ENCODE measurements at regions not wholly inside any gene's neighbourhood (a gene's known extent, or its start where the extent isn't known, plus 50 kb on each side); places are given as distances from the start of the nearest gene placed in this dataset.
"Not testable (repeated sequence)": the region's sequence is repeated elsewhere in the genome, so short reads cannot be mapped to it uniquely, and the experiment has no call there.

- not testable (repeated sequence) for H3K36me3 Mint-ChIP-seq (ENCODE audit: low read depth); H3K4me3 Mint-ChIP-seq; H3K9me3 Mint-ChIP-seq; DNase-seq; ATAC-seq; H3K27me3 Mint-ChIP-seq; H3K27ac Mint-ChIP-seq; H3K4me1 Mint-ChIP-seq
Observed at GRCh38 chr12:77216136-77216535, 150.8 kb upstream of the E2F7 start.

GRCh38 chr12:77214136-77214535 is 148.8 kb upstream of the E2F7 start:
- no peak for ATAC-seq
- H3K9me3 Mint-ChIP-seq = peaks cover 10% of the 10 kb centered on the region
- H3K36me3 Mint-ChIP-seq (ENCODE audit: low read depth) = no peaks in the 10 kb centered on the region

GRCh38 chr12:77213319-77213718 is 147.9 kb upstream of the E2F7 start:
- DNase-seq (no peak), ATAC-seq (no peak)
- H3K27ac Mint-ChIP-seq = no peak overlapping the region
- H3K9me3 Mint-ChIP-seq = peaks cover 10% of the 10 kb centered on the region
- no peaks in the 10 kb centered on the region for H3K36me3 Mint-ChIP-seq (ENCODE audit: low read depth)
- no peak overlapping the region for H3K4me3 Mint-ChIP-seq
- no peaks in the 10 kb centered on the region for H3K27me3 Mint-ChIP-seq
- H3K4me1 Mint-ChIP-seq = no peaks in the 10 kb centered on the region

More at GRCh38 chr12:77214136-77214535, 148.8 kb upstream of the E2F7 start:
- H3K4me1 Mint-ChIP-seq = no peaks in the 10 kb centered on the region
- H3K27me3 Mint-ChIP-seq = no peaks in the 10 kb centered on the region
- no peak overlapping the region for H3K4me3 Mint-ChIP-seq
- DNase-seq = no peak
- no peak overlapping the region for H3K27ac Mint-ChIP-seq

- no peaks in the 10 kb centered on the region for H3K36me3 Mint-ChIP-seq (ENCODE audit: low read depth)
- H3K27ac Mint-ChIP-seq = no peak overlapping the region
- H3K4me3 Mint-ChIP-seq = no peak overlapping the region
- DNase-seq = no peak
- H3K4me1 Mint-ChIP-seq = no peaks in the 10 kb centered on the region
- no peak for ATAC-seq
- no peaks in the 10 kb centered on the region for H3K27me3 Mint-ChIP-seq
- H3K9me3 Mint-ChIP-seq = peaks cover 6% of the 10 kb centered on the region
Observed at GRCh38 chr12:77210724-77211123, 145.4 kb upstream of the E2F7 start.

GRCh38 chr12:77204083-77204482 is 138.7 kb upstream of the E2F7 start:
- H3K27ac Mint-ChIP-seq = no peak overlapping the region
- H3K9me3 Mint-ChIP-seq = no peaks in the 10 kb centered on the region
- H3K4me3 Mint-ChIP-seq = no peak overlapping the region
- ATAC-seq (no peak), DNase-seq (no peak)
- H3K27me3 Mint-ChIP-seq = no peaks in the 10 kb centered on the region
- H3K36me3 Mint-ChIP-seq (ENCODE audit: low read depth) = no peaks in the 10 kb centered on the region
- no peaks in the 10 kb centered on the region for H3K4me1 Mint-ChIP-seq

GRCh38 chr12:77202457-77203060 is 137.2 kb upstream of the E2F7 start:
- DNase-seq = no peak
- H3K4me3 Mint-ChIP-seq = no peak overlapping the region
- H3K27me3 Mint-ChIP-seq = no peaks in the 10 kb centered on the region
- H3K27ac Mint-ChIP-seq = no peak overlapping the region
- H3K9me3 Mint-ChIP-seq = no peaks in the 10 kb centered on the region
- no peaks in the 10 kb centered on the region for H3K4me1 Mint-ChIP-seq
- no peaks in the 10 kb centered on the region for H3K36me3 Mint-ChIP-seq (ENCODE audit: low read depth)
- no peak for ATAC-seq

GRCh38 chr12:77189901-77190416 is 124.6 kb upstream of the E2F7 start:
- DNase-seq (no peak), ATAC-seq (no peak)
- no peaks in the 10 kb centered on the region for H3K4me1 Mint-ChIP-seq
- no peaks in the 10 kb centered on the region for H3K27me3 Mint-ChIP-seq
- no peaks in the 10 kb centered on the region for H3K36me3 Mint-ChIP-seq (ENCODE audit: low read depth)
- H3K27ac Mint-ChIP-seq = no peak overlapping the region
- H3K9me3 Mint-ChIP-seq = no peaks in the 10 kb centered on the region
- H3K4me3 Mint-ChIP-seq = no peak overlapping the region

GRCh38 chr12:77189458-77189857 is 124.1 kb upstream of the E2F7 start:
- H3K4me1 Mint-ChIP-seq = no peaks in the 10 kb centered on the region
- no peaks in the 10 kb centered on the region for H3K27me3 Mint-ChIP-seq
- no peaks in the 10 kb centered on the region for H3K36me3 Mint-ChIP-seq (ENCODE audit: low read depth)
- H3K9me3 Mint-ChIP-seq = no peaks in the 10 kb centered on the region
- no peak for ATAC-seq
- H3K27ac Mint-ChIP-seq = no peak overlapping the region
- no peak for DNase-seq
- no peak overlapping the region for H3K4me3 Mint-ChIP-seq

GRCh38 chr12:77179515-77179914 is 114.1 kb upstream of the E2F7 start:
- Mint-ChIP-seq H3K9me3 (peaks cover 12% of the 10 kb centered on the region), H3K4me1 (no peaks in the 10 kb centered on the region), H3K4me3 (no peak overlapping the region), H3K27ac (no peak overlapping the region), H3K27me3 (no peaks in the 10 kb centered on the region), H3K36me3 (ENCODE audit: low read depth) (no peaks in the 10 kb centered on the region)
- ATAC-seq = no peak
- no peak for DNase-seq

GRCh38 chr12:77167801-77168200 is 102.4 kb upstream of the E2F7 start:
- Mint-ChIP-seq H3K36me3 (ENCODE audit: low read depth) (no peaks in the 10 kb centered on the region), H3K4me3 (no peak overlapping the region), H3K4me1 (no peaks in the 10 kb centered on the region), H3K27ac (no peak overlapping the region), H3K9me3 (no peaks in the 10 kb centered on the region), H3K27me3 (no peaks in the 10 kb centered on the region)
- ATAC-seq = no peak
- no peak for DNase-seq

GRCh38 chr12:77166696-77167095 is 101.3 kb upstream of the E2F7 start:
- no peaks in the 10 kb centered on the region for H3K9me3 Mint-ChIP-seq
- H3K4me3 Mint-ChIP-seq = no peak overlapping the region
- H3K36me3 Mint-ChIP-seq (ENCODE audit: low read depth) = no peaks in the 10 kb centered on the region
- no peak for DNase-seq
- ATAC-seq = no peak
- no peak overlapping the region for H3K27ac Mint-ChIP-seq
- no peaks in the 10 kb centered on the region for H3K4me1 Mint-ChIP-seq
- H3K27me3 Mint-ChIP-seq = no peaks in the 10 kb centered on the region

GRCh38 chr12:77163074-77164038 is 98.0 kb upstream of the E2F7 start:
- no peak overlapping the region for H3K4me3 Mint-ChIP-seq
- H3K4me1 Mint-ChIP-seq = no peaks in the 10 kb centered on the region
- no peaks in the 10 kb centered on the region for H3K9me3 Mint-ChIP-seq
- DNase-seq (no peak), ATAC-seq (no peak)
- no peaks in the 10 kb centered on the region for H3K27me3 Mint-ChIP-seq
- no peaks in the 10 kb centered on the region for H3K36me3 Mint-ChIP-seq (ENCODE audit: low read depth)
- no peak overlapping the region for H3K27ac Mint-ChIP-seq

- H3K4me1 Mint-ChIP-seq = no peaks in the 10 kb centered on the region
- H3K4me3 Mint-ChIP-seq = no peak overlapping the region
- H3K27me3 Mint-ChIP-seq = no peaks in the 10 kb centered on the region
- no peak for DNase-seq
- ATAC-seq = no peak
- no peaks in the 10 kb centered on the region for H3K36me3 Mint-ChIP-seq (ENCODE audit: low read depth)
- no peak overlapping the region for H3K27ac Mint-ChIP-seq
- no peaks in the 10 kb centered on the region for H3K9me3 Mint-ChIP-seq
Observed at GRCh38 chr12:77161944-77162343, 96.6 kb upstream of the E2F7 start.

GRCh38 chr12:77160931-77161330 is 95.6 kb upstream of the E2F7 start:
- DNase-seq (no peak), ATAC-seq (no peak)
- H3K9me3 Mint-ChIP-seq = no peaks in the 10 kb centered on the region
- no peaks in the 10 kb centered on the region for H3K4me1 Mint-ChIP-seq
- no peak overlapping the region for H3K4me3 Mint-ChIP-seq
- no peaks in the 10 kb centered on the region for H3K27me3 Mint-ChIP-seq
- no peak overlapping the region for H3K27ac Mint-ChIP-seq
- no peaks in the 10 kb centered on the region for H3K36me3 Mint-ChIP-seq (ENCODE audit: low read depth)

- H3K27ac Mint-ChIP-seq = no peak overlapping the region
- H3K9me3 Mint-ChIP-seq = no peaks in the 10 kb centered on the region
- no peaks in the 10 kb centered on the region for H3K27me3 Mint-ChIP-seq
- H3K4me3 Mint-ChIP-seq = no peak overlapping the region
- no peaks in the 10 kb centered on the region for H3K4me1 Mint-ChIP-seq
- no peaks in the 10 kb centered on the region for H3K36me3 Mint-ChIP-seq (ENCODE audit: low read depth)
- no peak for DNase-seq
- no peak for ATAC-seq
Observed at GRCh38 chr12:77153706-77154105, 88.3 kb upstream of the E2F7 start.
